ENCODE measurements at regions not wholly inside any gene's neighbourhood (a gene's known extent, or its start where the extent isn't known, plus 50 kb on each side); places are given as distances from the start of the nearest gene placed in this dataset.

GRCh38 chr14:56724013-56724412, 86.3 kb downstream of the OTX2 start:
- no peak overlapping the region for H4K91ac ChIP-seq (ENCODE audit: insufficient read length, low read depth, low read length)
- H3K23ac ChIP-seq (ENCODE audit: insufficient read length, low read depth, low read length) = no peak overlapping the region
- H4K5ac ChIP-seq (ENCODE audit: insufficient read length, low read depth, low read length) = no peak overlapping the region
- H3K4me1 ChIP-seq (ENCODE audit: insufficient read depth, low read length) = peaks cover 12% of the 10 kb centered on the region; the same call in 1 of the 2 replicates
- no peaks in the 10 kb centered on the region for H3K9me3 Mint-ChIP-seq
- H3K18ac ChIP-seq (ENCODE audit: insufficient read length, low read depth, low read length) = no peak overlapping the region
- H3K4me3 Mint-ChIP-seq = no peak overlapping the region
- no peaks in the 10 kb centered on the region for H3K9me3 ChIP-seq (ENCODE audit: control insufficient read depth, low read depth, low read length)
- TF ChIP-seq, protein P1, sequence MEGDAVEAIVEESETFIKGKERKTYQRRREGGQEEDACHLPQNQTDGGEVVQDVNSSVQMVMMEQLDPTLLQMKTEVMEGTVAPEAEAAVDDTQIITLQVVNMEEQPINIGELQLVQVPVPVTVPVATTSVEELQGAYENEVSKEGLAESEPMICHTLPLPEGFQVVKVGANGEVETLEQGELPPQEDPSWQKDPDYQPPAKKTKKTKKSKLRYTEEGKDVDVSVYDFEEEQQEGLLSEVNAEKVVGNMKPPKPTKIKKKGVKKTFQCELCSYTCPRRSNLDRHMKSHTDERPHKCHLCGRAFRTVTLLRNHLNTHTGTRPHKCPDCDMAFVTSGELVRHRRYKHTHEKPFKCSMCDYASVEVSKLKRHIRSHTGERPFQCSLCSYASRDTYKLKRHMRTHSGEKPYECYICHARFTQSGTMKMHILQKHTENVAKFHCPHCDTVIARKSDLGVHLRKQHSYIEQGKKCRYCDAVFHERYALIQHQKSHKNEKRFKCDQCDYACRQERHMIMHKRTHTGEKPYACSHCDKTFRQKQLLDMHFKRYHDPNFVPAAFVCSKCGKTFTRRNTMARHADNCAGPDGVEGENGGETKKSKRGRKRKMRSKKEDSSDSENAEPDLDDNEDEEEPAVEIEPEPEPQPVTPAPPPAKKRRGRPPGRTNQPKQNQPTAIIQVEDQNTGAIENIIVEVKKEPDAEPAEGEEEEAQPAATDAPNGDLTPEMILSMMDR (conservative IDR thresholded peaks at IDR 0.05) = no peak
- no peak overlapping the region for H3K56ac ChIP-seq (ENCODE audit: insufficient read length, low read depth, low read length)
- no peaks in the 10 kb centered on the region for H3K79me2 ChIP-seq (ENCODE audit: insufficient read depth, low read length)
- no peak for DNase-seq
- H3K4ac ChIP-seq (ENCODE audit: low read depth, low read length) = no peak overlapping the region
- H3K27me3 ChIP-seq (ENCODE audit: insufficient read depth, low read length) = no peaks in the 10 kb centered on the region
- no peaks in the 10 kb centered on the region for H3K23me2 ChIP-seq (ENCODE audit: insufficient read length, low read depth, low read length, poor library complexity, severe bottlenecking)
- no peak overlapping the region for H3K27ac Mint-ChIP-seq
- H4K20me1 ChIP-seq (ENCODE audit: control insufficient read depth, insufficient read depth, insufficient read length) = no peaks in the 10 kb centered on the region
- no peak overlapping the region for H2AFZ ChIP-seq (ENCODE audit: low read length)
- H3T11ph ChIP-seq (ENCODE audit: low read length) = no peak overlapping the region
- no peak overlapping the region for H2BK20ac ChIP-seq (ENCODE audit: low read depth, low read length, poor library complexity, severe bottlenecking)
- H2AK5ac ChIP-seq (ENCODE audit: insufficient read length, low read length) = no peak overlapping the region
- H3K14ac ChIP-seq (ENCODE audit: insufficient read depth, low read length) = no peak overlapping the region
- H3K4me2 ChIP-seq (ENCODE audit: insufficient read depth, insufficient read length, low read length) = no peak overlapping the region
- no peaks in the 10 kb centered on the region for H3K79me1 ChIP-seq (ENCODE audit: insufficient read depth, low read depth, low read length, poor library complexity, severe bottlenecking)
- H2BK120ac ChIP-seq (ENCODE audit: low read depth, low read length, poor library complexity, severe bottlenecking) = no peak overlapping the region
- peaks cover 19 to 29% of the 10 kb centered on the region in 2 experiments for H3K4me1 Mint-ChIP-seq
- H4K8ac ChIP-seq (replicated peaks; ENCODE audit: insufficient read length, low read depth, low read length) = no peak overlapping the region
- H2BK5ac ChIP-seq (ENCODE audit: insufficient read length, low read length) = no peak overlapping the region
- no peak overlapping the region for H3K27ac ChIP-seq (ENCODE audit: insufficient read length, low read depth, low read length)
- no peaks in the 10 kb centered on the region for H3K36me3 Mint-ChIP-seq (ENCODE audit: insufficient read depth in 1 of 3, low read depth in 3 of 3)
- no peak overlapping the region for H2BK15ac ChIP-seq (ENCODE audit: low read depth, low read length)
- no CpG with 5 or more reads among the region's 1 CpG for WGBS (ENCODE audit: extremely low coverage, insufficient read length, low lambda C conversion rate)
- H2BK12ac ChIP-seq (ENCODE audit: insufficient read length, low read depth, low read length) = peak overlapping the region; percentile 25
- no peak overlapping the region for H3K9ac ChIP-seq (ENCODE audit: extremely low read depth, insufficient read length, low read length)
- H3K27me3 Mint-ChIP-seq (ENCODE audit: low read depth) = peaks cover 7% of the 10 kb centered on the region

Data from H9 (cell line).